Heart right ventricle (tissue), 16 donors: ENCODE measurements at regions not wholly inside any gene's neighbourhood (a gene's known extent, or its start where the extent isn't known, plus 50 kb on each side); places are given as distances from the start of the nearest gene placed in this dataset.

ENCODE experiments used
- ATAC-seq, 8 donors: fragments of 200-7000 bp; cut with Tn5 transposase; one replicate each; pipeline ENCODE4 v1.9.1; 2020; ENCODE audit warnings: mild to moderate bottlenecking in 8 of 8, moderate library complexity in 8 of 8, moderate number of reproducible peaks in 1 of 8
- DNase-seq, 2 donors: peaks; one replicate each; pipeline ENCODE4 v3.0.0-alpha.2; 2020
- H3K27ac ChIP-seq, 10 donors: fragments of 200-600 bp; sonication (generic) in 2 of 10; one replicate each; pipeline versions ENCODE4 v1.5.0 to v1.8.0; 2020 to 2022; ENCODE audit warnings: mild to moderate bottlenecking in 3 of 10
- H3K27me3 ChIP-seq, 7 donors: fragments of 200-600 bp; one replicate each; pipeline ENCODE4 v1.8.0; 2021 to 2022; ENCODE audit warnings: mild to moderate bottlenecking in 2 of 7
- H3K36me3 ChIP-seq, 9 donors: fragments of 200-600 bp; sonication (generic) in 1 of 9; one replicate each; pipeline versions ENCODE4 v1.5.0 to v1.8.0; 2020 to 2022; ENCODE audit warnings: mild to moderate bottlenecking in 2 of 9
- H3K4me1 ChIP-seq, 9 donors: fragments of 200-600 bp; sonication (generic) in 1 of 9; one replicate each; pipeline versions ENCODE4 v1.5.0 to v1.8.0; 2020 to 2022; ENCODE audit warnings: mild to moderate bottlenecking in 4 of 9
- H3K4me3 ChIP-seq, 10 donors: fragments of 200-600 bp; sonication (generic) in 2 of 10; one replicate each; pipeline versions ENCODE4 v1.5.0 to v1.8.0; 2020 to 2022; ENCODE audit warnings: mild to moderate bottlenecking in 7 of 10, moderate library complexity in 2 of 10
- H3K9me3 ChIP-seq, 11 donors: fragments of 200-600 bp in 10 of 11; sonication (generic) in 2 of 11; one replicate each; pipeline versions ENCODE4 v1.5.0 to v1.8.0; 2013 to 2022; ENCODE audit warnings: mild to moderate bottlenecking in 2 of 11, control low read depth in 1 of 11, moderate library complexity in 1 of 11
- WGBS, 2 donors: extraction: QIAGEN DNeasy Blood & Tissue Kit; methylation state at CpG; one replicate each; pipeline ENCODE4 v1.1.7; 2013; ENCODE audit warnings: inconsistent platforms in 1 of 2; 5-methylcytosine and 5-hydroxymethylcytosine counted together
- intact Hi-C, 10 donors: fragments of 100-400 bp; cut with DNase I; formaldehyde crosslinking; loops; one replicate each; pipeline versions ENCODE4 v1.11.1 to v1.14.2; 2022
- TF ChIP-seq, protein P1 (sequence below), 9 donors: fragments of 200-600 bp; sonication (generic) in 2 of 9; IDR thresholded peaks; one replicate each; pipeline versions ENCODE4 v1.5.0 to v1.8.0; 2021 to 2022; ENCODE audit warnings: antibody characterized with exemption in 9 of 9, mild to moderate bottlenecking in 5 of 9, moderate library complexity in 1 of 9
- donor health status: Arrhythmogenic right ventricular cardiomyopathy.
- donor health status: ischemic (EF 13 %, LVEDD 7.1; RV severe dilation, severe dysfunction).
- donor health status: healthy with polysubstance abuse.
- donor health status: DM: no; HTN: yes; CAD: no.
- donor health status: DM: no; HTN: no; CAD: no.
- donor health status: ischemic (EF 25% LVEDD 6.9; RV normal size, moderate dysfunction).
- donor health status: ischemic (EF 25% LVEDD 5.7; RV mildly dilated, moderate dysfunction).
- donor health status: healthy.
- donor health status: DM: yes; HTN: yes; CAD: no.
- donor health status: Ischemic cardiomyopathy.
- donor health status: ischemic (EF 35%, LVEDD 5.7; RV mildly dilated, moderate dysfunction).
- donor health status: nonischemic (EF 11% LVEDD 7.7; RV severe dilation, severe dysfunction).
- donor health status: DM: yes; HTN: yes; CAD: no.
- donor health status: PGD.
- donor health status: ischemic (EF 29% LVEDD 5.4; RV normal size, mild dysfunction).
- donor health status: nonischemic (EF 23%, LVEDD 6.1; RV moderate dilation, normal function).

DNA sequence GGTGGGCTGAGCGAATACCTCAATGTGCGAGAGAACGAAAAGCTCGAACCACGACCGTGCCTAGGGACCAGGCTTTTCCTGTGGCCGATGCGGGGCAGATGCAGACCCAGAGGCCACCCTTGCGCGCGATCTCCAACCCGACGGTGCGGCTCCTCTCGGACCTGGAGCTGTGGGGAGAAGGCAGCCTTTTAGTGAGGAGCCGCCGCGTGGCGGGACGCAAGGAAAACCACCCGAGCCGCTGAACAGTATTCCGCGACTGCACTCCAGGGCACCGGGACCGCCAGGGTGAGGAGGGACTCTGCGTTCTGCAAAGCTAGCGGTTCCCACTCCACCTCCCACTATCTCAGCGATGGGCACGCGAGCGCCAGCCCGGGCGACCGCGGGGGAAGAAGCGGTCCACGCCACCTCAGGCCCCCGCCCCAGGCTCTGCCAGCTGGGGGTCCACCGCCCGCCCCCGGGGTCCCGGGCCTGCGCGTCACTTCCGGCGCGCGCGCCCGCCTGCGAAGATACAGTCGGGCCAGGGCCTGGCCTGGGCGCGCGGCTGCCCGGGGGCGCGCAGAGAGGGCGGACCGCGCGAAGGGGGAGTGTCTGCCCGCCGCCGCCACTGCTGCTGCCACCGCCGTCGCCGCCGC, 66.5 kb upstream of the PRKACB start:
- WGBS, 2 donors: 0% methylated on average over 66 to 71 of the region's 71 CpGs
- DNase-seq (peak; percentile 60 to 77), ATAC-seq (peak; percentile 97 to 100 (median 97))
- Histone ChIP-seq H3K4me3 (peak overlapping the region; percentile 57 to 91 (median 86)), H3K36me3 (no peaks in the 10 kb centered on the region), H3K27me3 (peaks cover 0 to 12% (median 0%) of the 10 kb centered on the region in 7 donors), H3K9me3 (no peaks in the 10 kb centered on the region), H3K4me1 (peaks cover 0 to 29% (median 6%) of the 10 kb centered on the region in 9 donors), H3K27ac (peak overlapping the region; percentile 23 to 91 (median 88))
- TF ChIP-seq, protein P1, sequence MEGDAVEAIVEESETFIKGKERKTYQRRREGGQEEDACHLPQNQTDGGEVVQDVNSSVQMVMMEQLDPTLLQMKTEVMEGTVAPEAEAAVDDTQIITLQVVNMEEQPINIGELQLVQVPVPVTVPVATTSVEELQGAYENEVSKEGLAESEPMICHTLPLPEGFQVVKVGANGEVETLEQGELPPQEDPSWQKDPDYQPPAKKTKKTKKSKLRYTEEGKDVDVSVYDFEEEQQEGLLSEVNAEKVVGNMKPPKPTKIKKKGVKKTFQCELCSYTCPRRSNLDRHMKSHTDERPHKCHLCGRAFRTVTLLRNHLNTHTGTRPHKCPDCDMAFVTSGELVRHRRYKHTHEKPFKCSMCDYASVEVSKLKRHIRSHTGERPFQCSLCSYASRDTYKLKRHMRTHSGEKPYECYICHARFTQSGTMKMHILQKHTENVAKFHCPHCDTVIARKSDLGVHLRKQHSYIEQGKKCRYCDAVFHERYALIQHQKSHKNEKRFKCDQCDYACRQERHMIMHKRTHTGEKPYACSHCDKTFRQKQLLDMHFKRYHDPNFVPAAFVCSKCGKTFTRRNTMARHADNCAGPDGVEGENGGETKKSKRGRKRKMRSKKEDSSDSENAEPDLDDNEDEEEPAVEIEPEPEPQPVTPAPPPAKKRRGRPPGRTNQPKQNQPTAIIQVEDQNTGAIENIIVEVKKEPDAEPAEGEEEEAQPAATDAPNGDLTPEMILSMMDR (IDR thresholded peaks at IDR 0.05): peak in 3 of 9 donors; percentile 17 to 30 (median 20)
- intact Hi-C loops: loop anchor here in 2 of 10 donors (5.0 to 10.0 kb wide), 2 partner anchors 45 to 83 kb away; partner anchors contain the start of gene TTLL7 (in 1 of the 2)

DNA sequence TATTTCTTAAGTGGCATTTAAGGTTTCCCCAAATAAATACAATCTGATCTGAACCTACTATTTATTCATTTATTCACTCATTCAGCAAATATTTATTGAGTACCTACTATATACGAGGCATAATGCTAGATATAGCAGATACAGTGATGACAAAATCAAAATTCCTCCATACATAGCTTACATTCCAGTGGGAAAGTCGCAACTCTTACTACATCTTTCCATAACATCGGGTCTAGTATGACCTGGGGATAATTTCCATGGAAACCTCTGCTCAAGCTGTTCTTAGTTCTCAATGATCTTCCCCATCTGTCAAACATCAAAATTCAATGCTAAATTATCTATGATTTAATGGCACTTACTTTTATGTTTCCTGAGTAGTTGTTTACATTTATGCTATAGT, 70.8 kb upstream of the PRKACB start:
- Histone ChIP-seq H3K27ac (no peak overlapping the region), H3K4me3 (no peak overlapping the region), H3K4me1 (peaks cover 0 to 13% (median 5%) of the 10 kb centered on the region in 9 donors), H3K36me3 (no peaks in the 10 kb centered on the region), H3K9me3 (peaks cover 0 to 22% (median 0%) of the 10 kb centered on the region in 11 donors), H3K27me3 (peaks cover 0 to 8% (median 0%) of the 10 kb centered on the region in 7 donors)
- 69 to 77% methylated on average over 3 of the region's 3 CpGs for WGBS, 2 donors
- ATAC-seq (no peak), DNase-seq (no peak)
- intact Hi-C loops: loop anchor here in 1 of 10 donors (10.0 kb wide), 1 partner anchor 78 kb away; the partner anchor contains the start of gene TTLL7
- TF ChIP-seq, protein P1 (IDR thresholded peaks at IDR 0.05): no peak

GRCh38 chr1:84069236-84069845, 70.4 kb upstream of the TTLL7 start:
- intact Hi-C loops: no loop called here
- Histone ChIP-seq H3K4me3 (no peak overlapping the region), H3K27me3 (peaks cover 0 to 5% (median 0%) of the 10 kb centered on the region in 7 donors), H3K4me1 (no peaks in the 10 kb centered on the region), H3K27ac (no peak overlapping the region), H3K36me3 (no peaks in the 10 kb centered on the region), H3K9me3 (peaks cover 0 to 23% (median 0%) of the 10 kb centered on the region in 11 donors)
- no peak for DNase-seq
- TF ChIP-seq, protein P1 (IDR thresholded peaks at IDR 0.05): no peak
- WGBS, 2 donors: 88 to 98% methylated on average over 2 of the region's 2 CpGs
- ATAC-seq: no peak

DNA sequence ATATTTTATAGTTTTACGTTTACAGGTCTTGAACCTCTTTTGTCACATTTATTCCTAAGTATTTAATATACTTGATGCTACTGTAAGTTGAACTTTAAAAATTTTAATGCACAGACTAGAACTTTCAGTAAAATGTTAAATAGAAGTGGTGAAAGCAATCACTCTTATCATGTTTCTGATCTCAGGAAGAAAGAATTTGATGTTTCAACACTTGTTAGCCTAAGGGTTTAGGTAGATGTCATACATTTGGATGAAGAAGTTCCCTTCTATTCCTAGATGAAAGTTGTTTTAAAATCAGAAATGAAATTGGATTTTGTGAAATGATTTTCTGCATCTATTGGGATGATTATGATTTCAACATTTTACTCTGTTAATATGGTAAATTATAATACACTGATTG, 63.6 kb upstream of the TTLL7 start:
- no peaks in the 10 kb centered on the region for H3K4me1 ChIP-seq
- intact Hi-C loops: no loop called here
- WGBS, 2 donors: 84 to 85% methylated on average over 1 of the region's 1 CpG
- H3K27me3 ChIP-seq: peaks cover 0 to 6% (median 2%) of the 10 kb centered on the region in 7 donors
- no peak overlapping the region for H3K27ac ChIP-seq
- no peak overlapping the region for H3K4me3 ChIP-seq
- DNase-seq (no peak), ATAC-seq (no peak)
- H3K36me3 ChIP-seq: no peaks in the 10 kb centered on the region
- TF ChIP-seq, protein P1 (IDR thresholded peaks at IDR 0.05): no peak
- no peaks in the 10 kb centered on the region for H3K9me3 ChIP-seq
